ENCODE measurements at regions not wholly inside any gene's neighbourhood (a gene's known extent, or its start where the extent isn't known, plus 50 kb on each side); places are given as distances from the start of the nearest gene placed in this dataset.

DNA sequence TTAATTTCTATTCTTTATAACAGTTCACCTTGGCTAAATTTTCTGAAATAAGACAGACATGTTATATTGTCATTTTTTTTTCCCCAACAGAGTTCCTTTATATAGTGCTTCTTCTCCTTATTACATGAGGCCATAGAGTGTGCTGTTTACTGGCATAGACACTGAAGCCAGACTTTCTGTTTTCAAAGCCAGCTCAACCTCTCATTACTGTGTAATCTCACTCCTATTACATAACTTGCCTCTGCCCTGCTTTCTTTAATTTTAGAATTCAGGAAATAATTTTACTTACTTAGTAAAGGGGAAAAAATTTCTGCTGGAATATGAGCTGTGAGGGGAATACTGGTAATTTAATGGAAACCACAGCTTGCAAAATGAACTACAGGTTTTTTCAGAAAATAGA lies 1380.4 kb downstream of the SLITRK1 start:
- no peak for TF ChIP-seq CTCF (IDR thresholded peaks at IDR 0.05)
- TF ChIP-seq EZH2 (IDR thresholded peaks at IDR 0.05; ENCODE audit: borderline replicate concordance, insufficient read depth, low read depth, low read length, poor library complexity, severe bottlenecking): no peak
